ENCODE measurements at regions not wholly inside any gene's neighbourhood (a gene's known extent, or its start where the extent isn't known, plus 50 kb on each side); places are given as distances from the start of the nearest gene placed in this dataset.

DNA sequence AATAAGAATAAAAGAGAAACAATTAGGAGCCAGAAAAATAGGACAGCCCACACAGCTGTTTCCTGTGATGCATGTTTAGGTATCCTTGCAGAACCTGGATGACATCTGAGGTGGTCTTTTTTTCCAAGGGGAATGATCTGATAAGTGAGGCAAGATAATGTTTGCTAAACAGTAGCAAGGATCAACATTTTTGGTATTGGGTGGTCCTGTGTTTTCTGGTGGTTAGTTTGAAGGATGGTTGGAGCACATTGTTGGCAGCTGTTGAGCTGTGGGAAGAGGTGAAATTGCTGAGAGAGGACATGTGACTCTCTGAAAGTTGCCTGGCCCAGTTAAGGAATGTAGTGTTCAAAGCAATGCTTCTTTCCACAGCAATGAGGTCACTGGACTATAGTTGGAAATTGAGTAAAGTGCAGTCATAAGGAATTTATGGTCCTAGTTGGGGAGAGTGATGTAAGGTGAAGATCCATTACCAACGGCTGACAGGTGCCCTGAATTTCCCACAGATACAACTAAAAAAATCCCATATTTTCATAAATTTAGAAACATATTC lies 270.2 kb upstream of the IMPG1 start:
- no peak for DNase-seq

DNA sequence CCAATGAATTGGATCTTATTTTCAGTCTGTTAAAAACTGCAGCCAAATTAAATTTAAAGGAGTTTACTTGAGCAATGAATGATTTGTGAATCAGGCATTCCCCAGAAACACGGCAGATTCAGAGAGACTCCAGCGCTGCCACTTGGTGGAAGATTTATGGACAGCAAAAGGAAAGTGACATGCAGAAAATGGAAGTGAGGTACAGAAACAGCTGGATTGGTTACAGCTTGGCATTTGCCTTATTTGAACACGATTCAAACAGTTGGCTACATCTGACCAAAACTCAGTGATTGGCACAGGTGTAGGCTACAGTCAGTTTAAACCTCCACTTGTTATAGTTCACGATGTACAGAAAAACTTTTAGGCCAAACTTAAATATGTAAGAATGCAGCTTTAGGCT lies 257.6 kb upstream of the IMPG1 start:
- no peak for DNase-seq

DNA sequence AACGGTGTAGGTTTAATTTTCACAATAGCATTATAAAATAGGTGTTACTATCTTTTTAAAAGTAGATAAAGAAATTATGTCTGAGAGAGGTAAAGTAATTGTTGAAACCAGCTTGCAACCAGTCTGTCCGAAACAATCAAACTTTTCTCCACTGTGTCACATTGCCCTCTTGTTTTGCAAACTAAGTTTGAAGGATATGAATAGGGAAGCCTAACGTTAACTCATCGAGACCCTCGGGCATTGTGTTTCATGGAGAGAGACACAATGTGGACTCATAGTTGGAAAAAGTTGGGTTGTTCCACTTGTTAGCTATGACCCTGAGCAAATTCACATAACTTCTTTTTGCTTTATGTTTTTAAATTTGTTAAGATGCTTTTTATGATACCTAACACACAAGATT lies 254.4 kb upstream of the IMPG1 start:
- DNase-seq: no peak

Measured in OCI-M1 (cell line).